OCI-LY1 (cell line): ENCODE measurements at regions not wholly inside any gene's neighbourhood (a gene's known extent, or its start where the extent isn't known, plus 50 kb on each side); places are given as distances from the start of the nearest gene placed in this dataset.

ENCODE experiments used
- H2AFZ ChIP-seq: fragments of 200-600 bp; sonication (generic), shearing (Covaris generic); 2 replicates; pipeline ENCODE4 v1.6.0; 2014; ENCODE audit warnings: antibody characterized with exemption, mild to moderate bottlenecking, low read length
- H3F3A ChIP-seq: fragments of 200-600 bp; sonication (generic), shearing (Covaris generic); 2 replicates; pipeline ENCODE4 v1.6.0; 2014; ENCODE audit warnings: mild to moderate bottlenecking, antibody characterized with exemption, low read length, moderate library complexity; ENCODE audit not compliant: insufficient read depth
- H3K27ac ChIP-seq: fragments of 200-600 bp; sonication (generic); 2 replicates; pipeline ENCODE4 v1.5.1; 2014; ENCODE audit warnings: low read length, mixed run types, mild to moderate bottlenecking, low read depth; ENCODE audit not compliant: poor library complexity, severe bottlenecking
- H3K27me3 ChIP-seq: fragments of 200-600 bp; sonication (generic); 2 replicates; pipeline ENCODE4 v1.6.0; 2014; ENCODE audit warnings: antibody characterized with exemption, mild to moderate bottlenecking, low read length, moderate library complexity; ENCODE audit not compliant: insufficient read depth
- H3K36me3 ChIP-seq: fragments of 200-600 bp; sonication (generic); 2 replicates; pipeline ENCODE4 v1.6.1; 2014; ENCODE audit warnings: mild to moderate bottlenecking, antibody characterized with exemption, low read length, moderate library complexity, mixed read lengths; ENCODE audit not compliant: insufficient read depth
- H3K4me1 ChIP-seq: fragments of 200-600 bp; sonication (generic); 2 replicates; pipeline ENCODE4 v1.5.1; 2014; ENCODE audit warnings: mild to moderate bottlenecking, low read length, moderate library complexity; ENCODE audit not compliant: insufficient read depth, severe bottlenecking
- H3K4me2 ChIP-seq: fragments of 200-600 bp; sonication (generic), shearing (Covaris generic); 2 replicates; pipeline ENCODE4 v1.6.1; 2014; ENCODE audit warnings: low read length
- H3K4me3 ChIP-seq: fragments of 200-600 bp; sonication (generic); 2 replicates; pipeline ENCODE4 v1.5.1; 2014; ENCODE audit warnings: low read length, low read depth, mild to moderate bottlenecking, mixed read lengths; ENCODE audit not compliant: poor library complexity, severe bottlenecking
- H3K79me2 ChIP-seq: fragments of 200-600 bp; shearing (Covaris generic); 2 replicates; pipeline ENCODE4 v1.6.1; 2016; ENCODE audit warnings: mixed run types, low read length, mixed read lengths; ENCODE audit not compliant: insufficient read depth
- H3K9ac ChIP-seq: fragments of 200-600 bp; sonication (generic), shearing (Covaris generic); 2 replicates; pipeline ENCODE4 v1.6.1; 2014; ENCODE audit warnings: mild to moderate bottlenecking, low read length, mixed read lengths
- H3K9me2 ChIP-seq: fragments of 200-600 bp; sonication (generic), shearing (Covaris generic); 2 replicates; pipeline ENCODE4 v1.6.1; 2014; ENCODE audit warnings: low read depth, mild to moderate bottlenecking, low read length, mixed read lengths
- H3K9me3 ChIP-seq: fragments of 200-600 bp; shearing (Covaris generic); 2 replicates; pipeline ENCODE4 v1.6.1; 2014; ENCODE audit warnings: low read length, mixed read lengths
- H4K20me1 ChIP-seq: fragments of 200-600 bp; sonication (generic), shearing (Covaris generic); 2 replicates; pipeline ENCODE4 v1.6.0; 2016; ENCODE audit warnings: mild to moderate bottlenecking, low read length; ENCODE audit not compliant: insufficient read depth
- CTCF ChIP-seq: fragments of 200-600 bp; sonication (generic), shearing (Covaris generic); IDR thresholded peaks from 2 replicates; pipeline ENCODE4 v1.5.1; 2017; ENCODE audit warnings: mild to moderate bottlenecking, antibody characterized with exemption, low read length, moderate library complexity, mixed read lengths
- EZH2 ChIP-seq: fragments of 200-600 bp; sonication (generic), shearing (Covaris generic); IDR thresholded peaks from 2 replicates; pipeline ENCODE4 v1.8.0; 2017; ENCODE audit warnings: borderline replicate concordance, mixed run types, mild to moderate bottlenecking, antibody characterized with exemption, low read length, moderate library complexity, mixed read lengths

GRCh38 chr14:44783901-44784300 is 177.8 kb downstream of the KLHL28 start:
- Histone ChIP-seq H3K4me1 (no peaks in the 10 kb centered on the region), H3K4me2 (no peak overlapping the region), H3K4me3 (no peak overlapping the region), H3K9me2 (no peaks in the 10 kb centered on the region), H3K36me3 (no peaks in the 10 kb centered on the region), H3K27ac (no peak overlapping the region), H2AFZ (no peak overlapping the region), H3F3A (no peaks in the 10 kb centered on the region), H4K20me1 (no peaks in the 10 kb centered on the region), H3K9me3 (no peaks in the 10 kb centered on the region), H3K27me3 (no peaks in the 10 kb centered on the region), H3K9ac (no peak overlapping the region), H3K79me2 (no peaks in the 10 kb centered on the region)
- TF ChIP-seq EZH2 (no peak), CTCF (no peak)

- Histone ChIP-seq H4K20me1 (no peaks in the 10 kb centered on the region), H3K9ac (no peak overlapping the region), H3K27ac (no peak overlapping the region), H3K36me3 (no peaks in the 10 kb centered on the region), H3K4me1 (no peaks in the 10 kb centered on the region), H3K4me2 (no peak overlapping the region), H2AFZ (no peak overlapping the region), H3K79me2 (no peaks in the 10 kb centered on the region), H3K9me2 (no peaks in the 10 kb centered on the region), H3K4me3 (no peak overlapping the region), H3K27me3 (no peaks in the 10 kb centered on the region), H3K9me3 (no peaks in the 10 kb centered on the region), H3F3A (no peaks in the 10 kb centered on the region)
- TF ChIP-seq CTCF: no peak
- TF ChIP-seq EZH2: no peak
Measured at GRCh38 chr14:44782775-44783238, 178.9 kb downstream of the KLHL28 start.

GRCh38 chr14:44780989-44781388 is 180.8 kb downstream of the KLHL28 start:
- H3K9me3 ChIP-seq: no peaks in the 10 kb centered on the region
- no peak overlapping the region for H3K4me3 ChIP-seq
- no peak overlapping the region for H2AFZ ChIP-seq
- no peak overlapping the region for H3K4me2 ChIP-seq
- H3K4me1 ChIP-seq: no peaks in the 10 kb centered on the region
- no peak overlapping the region for H3K9ac ChIP-seq
- no peaks in the 10 kb centered on the region for H3F3A ChIP-seq
- H3K9me2 ChIP-seq: no peaks in the 10 kb centered on the region
- no peaks in the 10 kb centered on the region for H3K27me3 ChIP-seq
- no peak overlapping the region for H3K27ac ChIP-seq
- H3K79me2 ChIP-seq: no peaks in the 10 kb centered on the region
- H4K20me1 ChIP-seq: no peaks in the 10 kb centered on the region
- TF ChIP-seq CTCF: no peak
- TF ChIP-seq EZH2: no peak
- no peaks in the 10 kb centered on the region for H3K36me3 ChIP-seq
